HL-60 (cell line): ENCODE measurements at regions not wholly inside any gene's neighbourhood (a gene's known extent, or its start where the extent isn't known, plus 50 kb on each side); places are given as distances from the start of the nearest gene placed in this dataset.

Source experiments
- GABPA ChIP-seq: IDR thresholded peaks from 2 replicates; pipeline ENCODE4 v1.6.1; 2012; ENCODE audit warnings: low read depth
- POLR2AphosphoS5 ChIP-seq: IDR thresholded peaks from 2 replicates; pipeline ENCODE4 v1.6.1; 2012; ENCODE audit warnings: low read depth
- SPI1 ChIP-seq: IDR thresholded peaks from 2 replicates; pipeline ENCODE4 v1.6.1; 2012; ENCODE audit warnings: low read depth, mild to moderate bottlenecking, borderline replicate concordance
- TF ChIP-seq, protein P1 (sequence below): IDR thresholded peaks from one replicate; pipeline ENCODE4 v1.5.1; 2011; ENCODE audit warnings: low read length, control low read depth, inconsistent platforms; ENCODE audit not compliant: insufficient read depth
- TF ChIP-seq, protein P2 (sequence below): IDR thresholded peaks from 2 replicates; pipeline ENCODE4 v1.6.1; 2012; ENCODE audit warnings: low read depth; ENCODE audit not compliant: insufficient replicate concordance

DNA sequence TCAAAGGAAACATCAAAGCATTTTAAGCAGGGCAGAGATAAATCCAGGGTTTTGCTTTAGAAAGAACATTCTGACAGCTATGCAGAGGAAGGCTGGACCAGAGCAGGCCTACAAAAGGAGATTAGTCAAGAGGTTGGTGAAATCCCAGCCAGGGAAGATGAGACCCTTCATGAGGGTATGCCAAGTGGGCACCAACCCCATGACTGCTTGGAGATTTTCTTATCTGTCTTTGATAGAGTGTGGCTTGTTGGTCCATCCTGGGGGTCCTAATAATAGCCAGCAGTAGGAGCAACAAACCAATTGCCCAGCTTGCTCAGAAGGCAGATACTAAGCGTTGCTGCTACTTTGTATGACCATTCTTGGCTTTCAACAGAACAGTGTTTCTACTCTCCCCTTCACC lies 895.4 kb downstream of the EPHA4 start:
- TF ChIP-seq, protein P1, sequence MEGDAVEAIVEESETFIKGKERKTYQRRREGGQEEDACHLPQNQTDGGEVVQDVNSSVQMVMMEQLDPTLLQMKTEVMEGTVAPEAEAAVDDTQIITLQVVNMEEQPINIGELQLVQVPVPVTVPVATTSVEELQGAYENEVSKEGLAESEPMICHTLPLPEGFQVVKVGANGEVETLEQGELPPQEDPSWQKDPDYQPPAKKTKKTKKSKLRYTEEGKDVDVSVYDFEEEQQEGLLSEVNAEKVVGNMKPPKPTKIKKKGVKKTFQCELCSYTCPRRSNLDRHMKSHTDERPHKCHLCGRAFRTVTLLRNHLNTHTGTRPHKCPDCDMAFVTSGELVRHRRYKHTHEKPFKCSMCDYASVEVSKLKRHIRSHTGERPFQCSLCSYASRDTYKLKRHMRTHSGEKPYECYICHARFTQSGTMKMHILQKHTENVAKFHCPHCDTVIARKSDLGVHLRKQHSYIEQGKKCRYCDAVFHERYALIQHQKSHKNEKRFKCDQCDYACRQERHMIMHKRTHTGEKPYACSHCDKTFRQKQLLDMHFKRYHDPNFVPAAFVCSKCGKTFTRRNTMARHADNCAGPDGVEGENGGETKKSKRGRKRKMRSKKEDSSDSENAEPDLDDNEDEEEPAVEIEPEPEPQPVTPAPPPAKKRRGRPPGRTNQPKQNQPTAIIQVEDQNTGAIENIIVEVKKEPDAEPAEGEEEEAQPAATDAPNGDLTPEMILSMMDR, result no peak
- TF ChIP-seq, protein P2, sequence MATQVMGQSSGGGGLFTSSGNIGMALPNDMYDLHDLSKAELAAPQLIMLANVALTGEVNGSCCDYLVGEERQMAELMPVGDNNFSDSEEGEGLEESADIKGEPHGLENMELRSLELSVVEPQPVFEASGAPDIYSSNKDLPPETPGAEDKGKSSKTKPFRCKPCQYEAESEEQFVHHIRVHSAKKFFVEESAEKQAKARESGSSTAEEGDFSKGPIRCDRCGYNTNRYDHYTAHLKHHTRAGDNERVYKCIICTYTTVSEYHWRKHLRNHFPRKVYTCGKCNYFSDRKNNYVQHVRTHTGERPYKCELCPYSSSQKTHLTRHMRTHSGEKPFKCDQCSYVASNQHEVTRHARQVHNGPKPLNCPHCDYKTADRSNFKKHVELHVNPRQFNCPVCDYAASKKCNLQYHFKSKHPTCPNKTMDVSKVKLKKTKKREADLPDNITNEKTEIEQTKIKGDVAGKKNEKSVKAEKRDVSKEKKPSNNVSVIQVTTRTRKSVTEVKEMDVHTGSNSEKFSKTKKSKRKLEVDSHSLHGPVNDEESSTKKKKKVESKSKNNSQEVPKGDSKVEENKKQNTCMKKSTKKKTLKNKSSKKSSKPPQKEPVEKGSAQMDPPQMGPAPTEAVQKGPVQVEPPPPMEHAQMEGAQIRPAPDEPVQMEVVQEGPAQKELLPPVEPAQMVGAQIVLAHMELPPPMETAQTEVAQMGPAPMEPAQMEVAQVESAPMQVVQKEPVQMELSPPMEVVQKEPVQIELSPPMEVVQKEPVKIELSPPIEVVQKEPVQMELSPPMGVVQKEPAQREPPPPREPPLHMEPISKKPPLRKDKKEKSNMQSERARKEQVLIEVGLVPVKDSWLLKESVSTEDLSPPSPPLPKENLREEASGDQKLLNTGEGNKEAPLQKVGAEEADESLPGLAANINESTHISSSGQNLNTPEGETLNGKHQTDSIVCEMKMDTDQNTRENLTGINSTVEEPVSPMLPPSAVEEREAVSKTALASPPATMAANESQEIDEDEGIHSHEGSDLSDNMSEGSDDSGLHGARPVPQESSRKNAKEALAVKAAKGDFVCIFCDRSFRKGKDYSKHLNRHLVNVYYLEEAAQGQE, result no peak
- TF ChIP-seq POLR2AphosphoS5, result no peak
- TF ChIP-seq GABPA, result no peak
- no peak for TF ChIP-seq SPI1
